ENCODE measurements at regions not wholly inside any gene's neighbourhood (a gene's known extent, or its start where the extent isn't known, plus 50 kb on each side); places are given as distances from the start of the nearest gene placed in this dataset.

DNA sequence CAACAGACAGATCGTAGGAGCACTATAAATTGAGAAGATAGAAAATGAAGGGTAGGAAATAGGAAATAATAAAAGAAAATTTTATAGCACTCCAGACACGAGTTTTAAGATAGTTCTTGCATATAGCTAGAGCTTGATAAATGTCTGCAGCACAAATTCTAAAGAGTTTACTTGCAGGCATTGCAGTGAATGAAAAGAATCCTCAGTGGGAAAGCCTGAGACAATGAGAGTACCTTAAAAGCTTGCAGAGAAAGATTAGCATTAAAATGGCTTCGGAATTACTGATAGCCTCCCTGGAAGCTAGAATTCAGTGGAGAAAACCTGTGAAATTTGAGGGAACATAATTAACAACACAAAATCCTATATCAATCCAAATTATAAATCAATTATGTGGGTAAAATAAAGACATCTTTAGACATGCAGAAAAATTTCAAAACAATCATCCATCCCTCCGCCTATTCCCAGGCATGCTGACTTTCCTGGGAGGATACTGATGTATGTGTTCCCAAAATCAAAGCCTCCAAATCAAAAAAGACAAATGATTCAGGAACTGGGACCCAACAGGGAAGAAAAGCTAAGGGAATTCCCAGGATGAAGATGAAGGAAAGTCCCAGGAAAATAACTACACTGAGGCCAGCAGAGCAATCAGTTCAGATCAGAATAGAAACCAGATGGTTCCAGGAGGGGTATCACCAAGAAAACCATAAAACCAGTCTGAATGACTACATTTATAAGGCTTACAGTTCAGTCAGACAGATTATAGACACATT lies 305.9 kb upstream of the USP25 start:
- no peak overlapping the region for H2AK9ac ChIP-seq (replicated peaks; ENCODE audit: low read depth, low read length, poor library complexity)
- intact Hi-C loops (cut with micrococcal nuclease): loop anchor here (5.0 kb wide), 1 partner anchor 988 kb away; no protein-coding TSS in a partner anchor
- in situ Hi-C loops (cut with MboI; ENCODE audit: low sequenced_read_pairs): no loop called here
- DNase-seq (no peak), ATAC-seq (ENCODE audit: low read depth) (no peak)
- no TSS peak for BruUV-seq (replicated peaks)
- no CpG with 5 or more reads among the region's 4 CpGs for WGBS, 2 experiments (ENCODE audit: extremely low coverage in 2 of 2, insufficient read length in 1 of 2)
- H4K20me1 ChIP-seq (ENCODE audit: insufficient read depth, low read length): no peaks in the 10 kb centered on the region
- ChIA-PET POLR2A (ENCODE audit: unreplicated experiment) (no interaction called here), CTCF (no interaction called here)
- H3K27me3 ChIP-seq (ENCODE audit: control insufficient read depth, insufficient read depth, low read length): no peaks in the 10 kb centered on the region
- no peaks in the 10 kb centered on the region for H3K4me1 ChIP-seq (ENCODE audit: control insufficient read depth, insufficient read depth, low read length)
- no peak overlapping the region for H3K56ac ChIP-seq (ENCODE audit: extremely low read depth, insufficient read depth, low read length)
- no peak overlapping the region for H4K5ac ChIP-seq (ENCODE audit: low read depth, low read length)
- H2BK20ac ChIP-seq (ENCODE audit: low read depth, low read length): no peak overlapping the region
- no peaks in the 10 kb centered on the region for H3K9me3 ChIP-seq (ENCODE audit: control insufficient read depth, insufficient read depth, low read length)
- H4K8ac ChIP-seq (ENCODE audit: low read depth in 2 of 2, low read length in 2 of 2): no peak overlapping the region
- H3K9me1 ChIP-seq (ENCODE audit: insufficient read depth, low read length): no peaks in the 10 kb centered on the region
- no peak overlapping the region for H3K4ac ChIP-seq (ENCODE audit: low read depth, low read length)
- H3K18ac ChIP-seq (ENCODE audit: low read depth, low read length): no peak overlapping the region
- H2BK120ac ChIP-seq (ENCODE audit: low read depth, low read length): no peak overlapping the region
- H3K4me2 ChIP-seq (ENCODE audit: low read depth, low read length): no peak overlapping the region
- H3K23ac ChIP-seq (ENCODE audit: low read depth, low read length): no peak overlapping the region
- dilution Hi-C loops (cut with HindIII; ENCODE audit: low sequenced_read_pairs, unreplicated experiment): no loop called here
- no peaks in the 10 kb centered on the region for H3K79me1 ChIP-seq (ENCODE audit: low read depth in 1 of 2, low read length in 2 of 2)
- H4K91ac ChIP-seq (ENCODE audit: insufficient read depth, low read depth, low read length): no peak overlapping the region
- H3K14ac ChIP-seq (replicated peaks; ENCODE audit: low read depth, low read length): no peak overlapping the region
- TF ChIP-seq CTCF (conservative IDR thresholded peaks at IDR 0.05; ENCODE audit: low read depth, low read length): no peak
- no peak for TF ChIP-seq RCOR1 (IDR thresholded peaks at IDR 0.05; ENCODE audit: insufficient replicate concordance, low read length)
- no peak for TF ChIP-seq RAD21 (IDR thresholded peaks at IDR 0.05; ENCODE audit: low read length)
- no peak for TF ChIP-seq CHD1 (IDR thresholded peaks at IDR 0.05; ENCODE audit: low read depth, low read length)
- no peak for TF ChIP-seq CEBPB (IDR thresholded peaks at IDR 0.05; ENCODE audit: low read depth, low read length)
- no peak for TF ChIP-seq MAZ (IDR thresholded peaks at IDR 0.05; ENCODE audit: borderline replicate concordance, low read depth, low read length)
- no peak for TF ChIP-seq NFE2L2 (IDR thresholded peaks at IDR 0.05; ENCODE audit: low read depth, low read length)
- TF ChIP-seq FOS (IDR thresholded peaks at IDR 0.05; ENCODE audit: low read depth, low read length): no peak
- no peak for TF ChIP-seq SMC3 (IDR thresholded peaks at IDR 0.05; ENCODE audit: low read depth, low read length)
- TF ChIP-seq RFX5 (IDR thresholded peaks at IDR 0.05; ENCODE audit: low read depth, low read length): no peak
- TF ChIP-seq USF2 (IDR thresholded peaks at IDR 0.05; ENCODE audit: low read depth, low read length): no peak
- no peak for TF ChIP-seq MXI1 (IDR thresholded peaks at IDR 0.05; ENCODE audit: borderline replicate concordance, low read depth, low read length)
- TF ChIP-seq BHLHE40 (IDR thresholded peaks at IDR 0.05; ENCODE audit: low read depth, low read length): no peak
- no peak for TF ChIP-seq MAFK (IDR thresholded peaks at IDR 0.05; ENCODE audit: low read depth, low read length)
- TF ChIP-seq ELK1 (IDR thresholded peaks at IDR 0.05; ENCODE audit: borderline replicate concordance, low read depth, low read length): no peak
- no peaks in the 10 kb centered on the region for H3K36me3 ChIP-seq (ENCODE audit: control insufficient read depth, insufficient read depth, low read length)
- H2AK5ac ChIP-seq (ENCODE audit: low read depth, low read length): no peak overlapping the region
- H3K9ac ChIP-seq (ENCODE audit: low read depth, low read length): no peak overlapping the region
- no peak overlapping the region for H2BK5ac ChIP-seq (ENCODE audit: low read depth, low read length, poor library complexity, severe bottlenecking)
- no peak overlapping the region for H3K27ac ChIP-seq (ENCODE audit: insufficient read depth, low read length)
- no peak overlapping the region for H2BK15ac ChIP-seq (ENCODE audit: low read depth, low read length)
- H3K4me3 ChIP-seq (ENCODE audit: insufficient read depth, low read depth, low read length): no peak overlapping the region
- H2AFZ ChIP-seq (replicated peaks; ENCODE audit: low read length, poor library complexity): no peak overlapping the region

Data from IMR-90 (cell line).